Upper lobe of right lung (tissue), 1 donor: ENCODE measurements at regions not wholly inside any gene's neighbourhood (a gene's known extent, or its start where the extent isn't known, plus 50 kb on each side); places are given as distances from the start of the nearest gene placed in this dataset.

Experiments used
- ATAC-seq: fragments of 200-7000 bp; cut with Tn5 transposase; one replicate; pipeline ENCODE4 v1.9.1; 2020; ENCODE audit warnings: mild to moderate bottlenecking, moderate library complexity
- DNase-seq: peaks from one replicate; pipeline ENCODE4 v3.0.0-alpha.2; 2020
- H3K27ac ChIP-seq: fragments of 200-600 bp; one replicate; pipeline ENCODE4 v1.8.0; 2022
- H3K27me3 ChIP-seq: fragments of 200-600 bp; one replicate; pipeline ENCODE4 v1.8.0; 2022; ENCODE audit warnings: mild to moderate bottlenecking
- H3K36me3 ChIP-seq: fragments of 200-600 bp; one replicate; pipeline ENCODE4 v1.8.0; 2022
- H3K4me1 ChIP-seq: fragments of 200-600 bp; one replicate; pipeline ENCODE4 v1.8.0; 2022
- H3K4me3 ChIP-seq: fragments of 200-600 bp; one replicate; pipeline ENCODE4 v1.8.0; 2022; ENCODE audit warnings: mild to moderate bottlenecking
- H3K9me3 ChIP-seq: fragments of 200-600 bp; one replicate; pipeline ENCODE4 v1.8.0; 2022
- CTCF ChIP-seq: fragments of 200-600 bp; IDR thresholded peaks from one replicate; pipeline ENCODE4 v1.8.0; 2022; ENCODE audit warnings: antibody characterized with exemption
- intact Hi-C: fragments of 100-400 bp; cut with DNase I; formaldehyde crosslinking; loops from one replicate; pipeline ENCODE4 v1.11.0; 2022
- donor health status: DM: no; HTN: yes; CAD: no; lungs with severe emphysema.

- ATAC-seq = no peak
- no peak overlapping the region for H3K4me3 ChIP-seq
- no peaks in the 10 kb centered on the region for H3K36me3 ChIP-seq
- no peak for DNase-seq
- intact Hi-C loops = no loop called here
- no peak for TF ChIP-seq CTCF
- H3K27me3 ChIP-seq = no peaks in the 10 kb centered on the region
- no peaks in the 10 kb centered on the region for H3K9me3 ChIP-seq
- no peaks in the 10 kb centered on the region for H3K4me1 ChIP-seq
- no peak overlapping the region for H3K27ac ChIP-seq
Measured at GRCh38 chr17:55962951-55963401, 190.3 kb upstream of the ANKFN1 start.

GRCh38 chr17:55964191-55964590 lies 189.1 kb upstream of the ANKFN1 start:
- Histone ChIP-seq H3K36me3 (no peaks in the 10 kb centered on the region), H3K27ac (no peak overlapping the region), H3K27me3 (no peaks in the 10 kb centered on the region), H3K4me1 (no peaks in the 10 kb centered on the region), H3K9me3 (no peaks in the 10 kb centered on the region), H3K4me3 (no peak overlapping the region)
- ATAC-seq (no peak), DNase-seq (no peak)
- TF ChIP-seq CTCF = no peak
- intact Hi-C loops = no loop called here

GRCh38 chr17:55965051-55965450 lies 188.2 kb upstream of the ANKFN1 start:
- Histone ChIP-seq H3K9me3 (no peaks in the 10 kb centered on the region), H3K4me1 (no peaks in the 10 kb centered on the region), H3K4me3 (no peak overlapping the region), H3K27me3 (no peaks in the 10 kb centered on the region), H3K27ac (no peak overlapping the region), H3K36me3 (no peaks in the 10 kb centered on the region)
- no peak for ATAC-seq
- TF ChIP-seq CTCF = no peak
- no peak for DNase-seq
- intact Hi-C loops = no loop called here

GRCh38 chr17:55969562-55970324 lies 183.5 kb upstream of the ANKFN1 start:
- Histone ChIP-seq H3K4me1 (no peaks in the 10 kb centered on the region), H3K4me3 (no peak overlapping the region), H3K27me3 (peaks cover 4% of the 10 kb centered on the region), H3K9me3 (no peaks in the 10 kb centered on the region), H3K27ac (no peak overlapping the region), H3K36me3 (no peaks in the 10 kb centered on the region)
- intact Hi-C loops = no loop called here
- ATAC-seq (no peak), DNase-seq (no peak)
- no peak for TF ChIP-seq CTCF

- Histone ChIP-seq H3K36me3 (no peaks in the 10 kb centered on the region), H3K27ac (no peak overlapping the region), H3K4me1 (no peaks in the 10 kb centered on the region), H3K9me3 (no peaks in the 10 kb centered on the region), H3K4me3 (no peak overlapping the region), H3K27me3 (no peaks in the 10 kb centered on the region)
- intact Hi-C loops = no loop called here
- no peak for TF ChIP-seq CTCF
- ATAC-seq = no peak
- DNase-seq = no peak
Measured at GRCh38 chr17:55978578-55978977, 174.7 kb upstream of the ANKFN1 start.
